GM19452 (cell line): ENCODE measurements at regions not wholly inside any gene's neighbourhood (a gene's known extent, or its start where the extent isn't known, plus 50 kb on each side); places are given as distances from the start of the nearest gene placed in this dataset.
"Not testable (repeated sequence)": the region's sequence is repeated elsewhere in the genome, so short reads cannot be mapped to it uniquely, and the experiment has no call there.

Experiments used
- ATAC-seq: cut with Tn5 transposase; IDR thresholded peaks from one replicate; pipeline ENCODE4 v1.9.1; 2021; ENCODE audit not compliant: unreplicated experiment

DNA sequence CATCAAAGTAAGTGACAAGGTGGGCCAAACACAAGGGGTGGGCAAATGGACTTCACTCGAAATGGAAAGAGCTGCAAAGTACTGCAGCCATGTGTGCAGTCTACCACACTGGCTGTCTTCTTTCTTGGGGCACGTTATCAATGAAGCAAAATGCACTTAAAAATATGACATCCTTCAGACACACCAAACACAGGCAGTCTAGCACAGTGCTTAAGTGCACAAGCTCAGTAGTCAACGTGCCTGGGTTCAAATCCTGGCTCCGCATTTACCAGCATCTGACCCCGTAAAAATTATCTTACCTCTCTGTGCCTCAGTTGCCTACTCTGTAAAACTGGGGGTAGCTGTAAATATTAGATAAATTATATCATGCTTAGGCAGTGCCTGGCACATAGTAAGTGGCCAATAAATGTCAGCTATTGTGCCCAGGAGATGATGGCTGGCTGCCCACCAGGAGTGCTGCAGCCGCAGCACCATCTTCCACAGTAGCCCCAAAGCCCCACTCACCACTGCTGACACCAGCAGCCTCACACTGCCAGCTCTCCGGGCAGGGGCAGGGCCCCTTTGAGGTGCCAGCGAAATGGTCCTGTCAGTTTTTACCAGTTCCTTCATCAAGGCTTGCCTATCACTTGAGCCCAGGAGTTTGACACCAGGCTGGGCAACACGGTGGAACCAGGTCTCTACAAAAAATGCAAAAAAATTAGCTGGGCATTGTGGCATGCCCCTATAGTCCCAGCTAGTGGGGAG is 121.8 kb upstream of the SLC1A4 start:
- ATAC-seq = no peak

DNA sequence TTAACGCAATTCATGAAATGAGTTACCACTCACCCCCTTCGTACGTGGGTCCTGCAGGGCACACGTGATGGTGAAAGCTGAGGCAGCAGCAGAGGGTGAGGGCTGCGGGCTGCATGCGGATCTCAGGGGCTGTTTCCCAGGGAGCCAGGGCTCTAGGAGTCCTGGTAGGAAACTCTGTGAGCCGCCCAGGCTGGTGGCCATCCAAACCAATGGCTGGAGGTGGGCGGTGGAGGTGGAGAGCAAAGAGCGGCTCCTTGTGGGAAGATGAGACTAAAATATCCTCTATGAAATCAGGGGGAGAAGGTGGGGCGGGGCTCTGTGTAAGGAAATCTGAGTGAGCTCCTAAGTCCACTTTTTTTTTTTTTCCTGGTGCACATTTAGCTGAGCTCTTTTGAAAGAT is 120.1 kb upstream of the SLC1A4 start:
- ATAC-seq = no peak

- ATAC-seq = peak; percentile 78
Measured at GRCh38 chr2:64873472-64873924, 115.7 kb upstream of the SLC1A4 start.

DNA sequence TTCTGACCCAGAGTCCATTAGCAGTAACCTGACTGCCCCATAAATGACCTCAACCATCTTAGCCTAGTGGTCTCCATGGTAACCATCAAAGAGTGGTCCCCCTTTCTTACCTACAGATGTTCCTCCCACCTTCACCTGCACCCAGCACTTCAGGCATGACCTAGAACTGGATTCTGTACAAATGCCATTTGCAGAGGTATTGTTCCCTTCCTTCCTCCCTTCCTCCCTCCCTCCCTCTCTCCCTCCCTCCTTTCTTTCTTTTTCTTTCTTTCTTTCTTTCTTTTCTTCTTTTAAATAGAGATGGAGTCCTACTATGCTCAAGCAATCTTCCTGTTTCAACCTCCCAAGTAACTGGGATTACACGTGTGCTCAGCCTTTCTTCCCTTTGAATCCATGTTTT is 114.6 kb upstream of the SLC1A4 start:
- ATAC-seq = no peak

- no peak for ATAC-seq
Measured at GRCh38 chr2:64875368-64875767, 113.8 kb upstream of the SLC1A4 start.

DNA sequence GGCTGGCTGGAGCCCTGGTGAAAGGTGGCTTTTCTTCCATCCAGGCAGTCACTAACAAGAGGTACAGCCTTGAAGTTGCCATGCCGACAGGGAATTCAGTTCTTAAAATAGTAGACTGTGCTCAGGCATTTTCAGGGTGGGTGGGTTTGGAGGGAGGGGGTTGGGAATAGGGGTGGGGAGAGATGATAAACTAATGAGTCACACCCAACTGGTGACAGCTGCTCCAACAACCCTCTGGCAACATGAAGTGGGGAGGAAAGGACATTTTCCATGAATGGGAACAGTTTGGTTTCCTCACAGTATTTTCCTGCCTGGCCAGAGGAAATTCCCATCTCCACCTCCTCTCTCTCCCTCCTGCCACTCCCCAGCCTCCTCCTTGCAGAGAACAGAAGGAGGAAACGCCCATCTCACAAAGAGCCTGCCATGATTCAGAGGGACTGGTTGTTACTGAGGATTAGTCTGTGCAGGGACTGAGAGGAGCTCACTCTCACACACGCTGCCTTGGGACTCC is 113.0 kb upstream of the SLC1A4 start:
- ATAC-seq = no peak

GRCh38 chr2:64879745-64880144 is 109.5 kb upstream of the SLC1A4 start:
- ATAC-seq = no peak

GRCh38 chr2:64880193-64880951 is 108.8 kb upstream of the SLC1A4 start:
- ATAC-seq = no peak

DNA sequence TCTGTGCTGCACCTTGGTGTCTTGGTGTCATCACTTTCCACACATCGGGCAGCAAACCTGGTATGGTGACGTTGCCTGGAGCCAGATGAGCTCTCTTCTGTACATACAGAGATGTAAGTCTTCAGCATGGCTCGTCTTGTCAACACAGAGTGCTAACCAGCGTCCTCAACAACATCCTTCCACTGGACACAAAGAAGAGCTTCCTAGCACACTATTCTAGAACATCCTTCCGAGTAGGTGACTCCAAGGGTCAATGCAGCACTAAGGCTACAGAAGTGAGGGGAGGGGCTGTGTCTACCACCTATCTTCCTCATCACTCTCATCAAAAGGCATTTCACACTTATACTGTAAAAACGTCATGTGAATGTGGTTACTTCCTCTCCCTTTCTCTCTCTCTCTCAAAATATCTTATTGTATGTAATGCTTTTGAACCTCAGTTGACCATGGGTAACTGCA is 108.1 kb upstream of the SLC1A4 start:
- ATAC-seq = no peak

DNA sequence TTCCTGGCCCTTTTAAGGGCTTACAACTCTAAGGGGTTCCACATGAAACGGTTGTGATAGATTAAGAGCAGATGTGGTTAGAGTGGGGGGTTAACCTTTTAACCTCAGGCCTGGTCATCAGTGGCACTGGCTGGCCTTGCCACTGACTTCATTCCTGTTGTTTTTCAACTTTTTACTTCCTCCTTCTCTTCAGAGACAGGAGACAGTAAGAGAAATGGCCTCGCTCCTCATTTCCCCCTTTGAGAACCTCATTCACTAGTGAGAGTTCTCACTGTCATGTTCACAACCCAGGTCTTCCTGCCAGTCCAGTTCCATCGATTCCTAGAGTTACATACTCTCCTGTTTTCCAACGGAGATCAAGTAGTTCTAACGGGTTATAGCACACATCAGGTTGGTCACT is 101.6 kb upstream of the SLC1A4 start:
- no peak for ATAC-seq

DNA sequence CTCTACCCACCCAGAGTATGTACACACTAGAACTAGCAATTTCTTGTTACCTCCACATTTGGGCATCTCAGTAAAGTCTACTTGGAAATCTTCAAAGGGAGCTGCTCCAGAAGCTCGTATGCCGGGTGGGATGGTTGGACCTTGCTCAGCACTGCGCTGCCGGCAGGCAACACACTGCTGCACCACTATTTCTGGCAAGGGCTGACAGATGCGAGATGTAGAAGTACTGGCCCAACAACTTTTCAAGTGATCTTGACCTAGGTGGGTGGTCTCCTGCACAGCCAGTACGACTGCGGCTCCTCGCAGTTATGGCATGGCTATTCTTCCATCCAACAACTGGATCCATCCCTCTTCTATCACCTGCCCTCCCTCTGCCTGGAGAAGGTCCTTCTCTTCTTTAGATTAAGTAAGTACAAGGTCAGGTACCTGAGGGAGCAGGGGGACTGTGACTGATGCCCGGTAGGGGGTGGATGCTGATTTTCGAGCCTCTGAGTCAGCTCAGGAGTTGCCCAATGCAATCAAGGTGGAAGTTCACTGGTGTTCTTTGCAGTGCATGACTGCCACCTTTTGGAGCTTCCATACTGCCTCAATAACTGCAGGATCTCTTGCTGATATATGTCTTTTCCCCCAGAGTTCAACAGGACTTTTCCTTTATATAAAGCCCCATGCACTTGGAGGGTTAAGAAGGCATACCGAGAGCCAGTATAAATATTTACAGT is 100.4 kb upstream of the SLC1A4 start:
- no peak for ATAC-seq

- ATAC-seq = no peak
Measured at GRCh38 chr2:64889803-64890202, 99.4 kb upstream of the SLC1A4 start.

DNA sequence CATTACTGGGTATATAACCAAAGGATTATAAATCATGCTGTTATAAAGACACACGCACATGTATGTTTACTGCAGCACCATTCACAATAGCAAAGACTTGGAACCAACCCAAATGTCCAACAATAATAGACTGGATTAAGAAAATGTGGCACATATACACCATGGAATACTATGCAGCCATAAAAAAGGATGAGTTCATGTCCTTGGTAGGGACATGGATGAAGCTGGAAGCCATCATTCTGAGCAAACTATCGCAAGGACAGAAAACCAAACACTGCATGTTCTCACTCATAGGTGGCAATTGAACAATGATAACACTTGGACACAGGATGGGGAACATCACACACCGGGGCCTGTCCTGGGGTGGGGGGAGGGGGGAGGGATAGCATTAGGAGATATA is 92.6 kb upstream of the SLC1A4 start:
- ATAC-seq = not testable (repeated sequence)

GRCh38 chr2:64899081-64899865 is 89.9 kb upstream of the SLC1A4 start:
- ATAC-seq = no peak

DNA sequence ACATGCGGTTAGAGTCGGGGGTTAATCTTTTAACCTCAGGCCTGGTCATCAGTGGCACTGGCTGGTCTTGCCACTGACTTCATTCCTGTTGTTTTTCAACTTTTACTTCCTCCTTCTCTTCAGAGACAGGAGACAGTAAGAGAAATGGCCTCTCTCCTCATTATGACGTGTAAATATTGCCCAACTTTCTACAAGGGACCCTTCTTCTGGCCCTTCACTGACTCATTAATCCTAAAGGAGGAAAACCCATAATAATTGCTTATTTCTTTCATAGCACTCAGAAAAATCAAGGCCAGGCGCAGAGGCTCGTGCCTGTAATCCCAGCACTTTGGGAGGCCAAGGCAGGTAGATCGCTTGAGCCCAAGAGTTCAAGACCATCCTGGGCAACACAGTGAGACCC is 89.3 kb upstream of the SLC1A4 start:
- ATAC-seq = not testable (repeated sequence)

- ATAC-seq = no peak
Measured at GRCh38 chr2:64904413-64905329, 84.5 kb upstream of the SLC1A4 start.

DNA sequence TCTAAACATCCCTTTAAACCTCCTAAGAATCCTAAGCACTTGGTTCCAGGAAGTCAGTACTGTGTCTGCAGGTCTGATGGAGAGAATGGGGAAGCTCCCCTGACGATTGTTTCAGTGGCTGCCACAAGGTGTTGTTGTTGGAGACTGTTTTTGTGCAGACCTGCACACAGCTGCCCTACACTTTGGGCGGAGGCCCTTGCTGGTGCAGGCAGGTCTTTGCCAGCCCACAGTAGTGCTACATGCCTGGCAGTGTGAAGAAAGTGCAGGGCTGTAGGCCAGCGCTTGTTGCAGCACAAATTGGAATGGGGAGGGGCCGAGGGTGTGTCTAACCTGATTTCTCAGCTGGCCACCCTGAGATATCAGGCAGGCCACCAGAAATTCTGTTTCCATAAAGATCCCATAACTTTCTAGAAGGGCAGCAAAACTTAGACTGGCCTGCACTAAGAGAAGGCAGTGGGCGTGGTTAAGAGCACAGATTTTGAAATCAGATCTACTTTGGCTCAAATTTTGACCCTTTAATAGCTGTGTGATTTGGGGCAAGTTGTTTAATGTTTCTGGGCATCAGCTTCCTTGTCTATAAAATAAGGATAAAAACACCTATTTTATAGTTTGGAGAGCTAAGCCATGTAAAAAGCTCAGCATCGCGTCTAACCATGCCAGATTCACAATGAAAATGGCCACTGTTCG is 83.7 kb upstream of the SLC1A4 start:
- ATAC-seq = no peak

DNA sequence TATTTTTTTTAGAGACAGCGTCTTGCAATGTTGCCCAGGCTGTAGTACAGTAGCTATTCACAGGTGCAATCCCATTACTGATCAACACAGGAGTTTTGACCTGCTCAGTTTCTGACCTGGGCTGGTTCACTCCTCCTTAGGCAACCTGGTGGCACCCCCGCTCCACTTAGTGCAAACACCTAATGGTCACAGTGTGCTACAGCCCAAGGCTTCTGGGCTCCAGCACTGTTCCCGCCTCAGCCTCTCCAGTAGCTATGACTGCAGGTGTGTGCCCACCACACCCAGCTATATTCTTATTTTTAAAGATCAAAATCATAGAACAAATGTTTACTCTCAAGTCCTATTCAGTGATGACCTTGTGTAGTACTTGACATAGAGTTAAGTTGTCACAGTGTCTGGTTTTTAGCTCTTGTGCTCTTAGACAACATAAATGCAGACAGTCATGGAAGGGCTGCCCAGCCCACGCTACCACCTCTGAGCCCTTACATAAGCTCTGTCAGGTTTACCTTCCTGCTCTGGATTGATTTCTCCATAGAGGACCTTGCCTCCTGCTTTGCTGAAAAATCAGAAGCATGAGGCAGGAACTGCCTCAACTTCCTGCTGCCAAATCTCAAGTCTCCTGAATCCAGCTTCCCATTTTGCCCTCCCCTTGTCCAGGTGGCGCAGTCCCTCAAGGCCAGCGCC is 82.2 kb upstream of the SLC1A4 start:
- no peak for ATAC-seq
